MM.1S (cell line): ENCODE measurements at regions not wholly inside any gene's neighbourhood (a gene's known extent, or its start where the extent isn't known, plus 50 kb on each side); places are given as distances from the start of the nearest gene placed in this dataset.

Experiments used
- EZH2 ChIP-seq: fragments of 300-600 bp; sonication (generic); optimal IDR thresholded peaks from 2 replicates; pipeline ENCODE3; 2017; ENCODE audit warnings: low read depth, mild to moderate bottlenecking, antibody characterized with exemption, low read length, mixed read lengths
- EZH2phosphoT487 ChIP-seq: fragments of 300-600 bp; sonication (generic); IDR thresholded peaks from 2 replicates; pipeline ENCODE4 v1.6.1; 2018; ENCODE audit warnings: antibody characterized with exemption, low read length
- TF ChIP-seq, protein P1 (sequence below): fragments of 300-600 bp; sonication (generic); IDR thresholded peaks from 2 replicates; pipeline ENCODE4 v1.5.1; 2016; ENCODE audit warnings: antibody characterized with exemption, low read length, mixed read lengths

DNA sequence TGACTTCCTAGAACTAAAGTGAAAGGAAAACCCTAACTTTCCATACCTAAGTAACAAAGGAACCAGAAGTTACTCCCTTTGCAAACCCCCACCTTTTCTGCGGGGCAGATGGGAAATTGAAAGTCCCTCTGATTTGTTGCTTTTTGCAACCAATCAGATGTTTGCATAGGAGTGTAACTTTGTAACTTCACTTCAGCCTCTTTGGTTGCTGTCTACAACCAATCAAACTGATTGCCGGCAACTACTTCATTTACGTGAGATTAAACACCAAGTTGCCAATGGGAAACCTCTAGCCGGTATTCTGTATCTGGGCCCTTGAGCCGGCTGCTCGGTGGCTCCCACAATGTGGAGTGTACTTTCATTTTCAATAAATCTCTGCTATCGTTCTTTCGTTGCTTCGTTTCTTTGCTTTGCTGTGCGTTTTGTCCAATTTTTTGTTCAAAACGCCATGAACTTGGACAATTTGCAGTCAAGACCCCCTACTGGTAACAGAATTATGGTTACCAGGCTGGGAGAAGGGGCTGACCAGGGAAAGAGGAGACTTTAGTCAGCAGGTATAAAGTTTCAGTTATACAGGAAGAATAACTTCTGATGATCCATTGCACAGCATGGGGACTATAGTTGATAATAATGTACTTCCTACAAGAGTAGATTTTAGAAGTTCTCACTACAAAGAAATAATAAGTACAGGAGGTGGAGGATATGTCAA is 69.2 kb upstream of the RGS2 start:
- TF ChIP-seq, protein P1, sequence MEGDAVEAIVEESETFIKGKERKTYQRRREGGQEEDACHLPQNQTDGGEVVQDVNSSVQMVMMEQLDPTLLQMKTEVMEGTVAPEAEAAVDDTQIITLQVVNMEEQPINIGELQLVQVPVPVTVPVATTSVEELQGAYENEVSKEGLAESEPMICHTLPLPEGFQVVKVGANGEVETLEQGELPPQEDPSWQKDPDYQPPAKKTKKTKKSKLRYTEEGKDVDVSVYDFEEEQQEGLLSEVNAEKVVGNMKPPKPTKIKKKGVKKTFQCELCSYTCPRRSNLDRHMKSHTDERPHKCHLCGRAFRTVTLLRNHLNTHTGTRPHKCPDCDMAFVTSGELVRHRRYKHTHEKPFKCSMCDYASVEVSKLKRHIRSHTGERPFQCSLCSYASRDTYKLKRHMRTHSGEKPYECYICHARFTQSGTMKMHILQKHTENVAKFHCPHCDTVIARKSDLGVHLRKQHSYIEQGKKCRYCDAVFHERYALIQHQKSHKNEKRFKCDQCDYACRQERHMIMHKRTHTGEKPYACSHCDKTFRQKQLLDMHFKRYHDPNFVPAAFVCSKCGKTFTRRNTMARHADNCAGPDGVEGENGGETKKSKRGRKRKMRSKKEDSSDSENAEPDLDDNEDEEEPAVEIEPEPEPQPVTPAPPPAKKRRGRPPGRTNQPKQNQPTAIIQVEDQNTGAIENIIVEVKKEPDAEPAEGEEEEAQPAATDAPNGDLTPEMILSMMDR = no peak
- no peak for TF ChIP-seq EZH2
- no peak for TF ChIP-seq EZH2phosphoT487
